ENCODE measurements at regions not wholly inside any gene's neighbourhood (a gene's known extent, or its start where the extent isn't known, plus 50 kb on each side); places are given as distances from the start of the nearest gene placed in this dataset.

GRCh38 chr2:67977464-67977863 is 85.3 kb downstream of the C1D start:
- no peak for DNase-seq (ENCODE audit: low read depth)

DNA sequence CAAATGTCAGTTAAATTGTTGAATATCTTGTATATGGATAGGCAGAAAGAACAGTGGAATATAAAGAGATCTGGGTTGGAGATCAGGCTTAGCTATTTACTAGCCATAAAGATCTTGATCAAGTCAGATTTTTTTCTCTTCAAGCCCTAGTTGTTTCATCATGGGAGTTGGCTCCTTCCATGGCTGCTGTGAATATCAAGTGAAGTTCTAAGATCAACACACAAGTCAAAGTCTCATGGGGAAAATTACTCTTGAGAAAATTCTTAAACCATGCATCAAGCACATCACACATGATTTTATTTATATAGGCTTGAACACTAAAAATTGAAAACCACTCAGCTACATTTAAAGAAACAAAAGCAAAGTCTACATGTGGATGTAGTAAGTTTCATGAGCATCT is 79.8 kb downstream of the C1D start:
- DNase-seq (ENCODE audit: low read depth), result no peak

- DNase-seq (ENCODE audit: low read depth), result no peak
These were observed 78.2 kb downstream of the C1D start for GRCh38 chr2:67984600-67984999.

DNA sequence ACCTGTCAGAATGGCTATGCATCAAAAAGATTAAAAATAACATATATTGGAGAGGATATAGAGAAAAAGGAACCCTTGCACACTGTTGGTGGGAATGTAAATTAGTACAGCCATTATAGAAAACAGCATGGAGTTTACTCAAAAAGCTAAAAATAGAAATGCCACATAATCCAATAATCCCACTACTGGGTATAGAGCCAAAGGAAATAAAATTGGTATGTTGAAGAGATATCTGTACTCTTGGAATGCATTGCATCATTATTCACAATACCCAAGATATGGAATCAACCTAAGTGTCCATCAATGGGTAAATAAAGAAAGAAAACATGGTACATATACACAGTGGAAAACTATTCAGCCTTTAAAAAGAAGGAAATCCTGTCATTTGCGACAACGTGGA is 77.2 kb downstream of the C1D start:
- DNase-seq (ENCODE audit: low read depth), result no peak

- DNase-seq (ENCODE audit: low read depth), result no peak
These were observed 76.5 kb downstream of the C1D start for GRCh38 chr2:67986258-67986657.
